ENCODE measurements at regions not wholly inside any gene's neighbourhood (a gene's known extent, or its start where the extent isn't known, plus 50 kb on each side); places are given as distances from the start of the nearest gene placed in this dataset.

DNA sequence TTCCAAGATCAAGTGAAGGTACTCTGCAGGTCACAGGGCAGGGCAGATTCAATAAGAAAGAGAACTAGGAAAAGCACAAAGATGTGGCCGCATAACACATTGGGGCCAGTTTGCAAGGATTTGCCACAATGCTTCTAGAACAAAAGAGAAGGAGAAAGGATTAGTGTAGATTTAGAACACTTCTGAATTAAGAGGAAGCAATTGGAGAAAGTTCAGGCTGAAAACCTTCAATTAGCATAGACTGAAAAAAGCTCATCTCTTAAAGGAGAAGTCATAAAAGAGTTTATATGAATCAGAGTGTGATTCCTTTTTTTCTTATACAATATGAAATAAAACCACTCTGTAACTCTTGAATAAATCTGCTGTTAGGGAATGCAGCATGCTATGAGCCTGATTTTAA is 215.6 kb upstream of the FAT1 start:
- TF ChIP-seq POLR2A (IDR thresholded peaks at IDR 0.05) = no peak
- TF ChIP-seq, protein P1, sequence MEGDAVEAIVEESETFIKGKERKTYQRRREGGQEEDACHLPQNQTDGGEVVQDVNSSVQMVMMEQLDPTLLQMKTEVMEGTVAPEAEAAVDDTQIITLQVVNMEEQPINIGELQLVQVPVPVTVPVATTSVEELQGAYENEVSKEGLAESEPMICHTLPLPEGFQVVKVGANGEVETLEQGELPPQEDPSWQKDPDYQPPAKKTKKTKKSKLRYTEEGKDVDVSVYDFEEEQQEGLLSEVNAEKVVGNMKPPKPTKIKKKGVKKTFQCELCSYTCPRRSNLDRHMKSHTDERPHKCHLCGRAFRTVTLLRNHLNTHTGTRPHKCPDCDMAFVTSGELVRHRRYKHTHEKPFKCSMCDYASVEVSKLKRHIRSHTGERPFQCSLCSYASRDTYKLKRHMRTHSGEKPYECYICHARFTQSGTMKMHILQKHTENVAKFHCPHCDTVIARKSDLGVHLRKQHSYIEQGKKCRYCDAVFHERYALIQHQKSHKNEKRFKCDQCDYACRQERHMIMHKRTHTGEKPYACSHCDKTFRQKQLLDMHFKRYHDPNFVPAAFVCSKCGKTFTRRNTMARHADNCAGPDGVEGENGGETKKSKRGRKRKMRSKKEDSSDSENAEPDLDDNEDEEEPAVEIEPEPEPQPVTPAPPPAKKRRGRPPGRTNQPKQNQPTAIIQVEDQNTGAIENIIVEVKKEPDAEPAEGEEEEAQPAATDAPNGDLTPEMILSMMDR (IDR thresholded peaks at IDR 0.05) = no peak
- Histone ChIP-seq H3K27me3 (no peaks in the 10 kb centered on the region), H3K9me3 (replicated peaks in 1 of 3) (no peaks in the 10 kb centered on the region), H3K4me1 (replicated peaks in 1 of 2) (no peaks in the 10 kb centered on the region), H3K4me3 (no peak overlapping the region), H3K27ac (no peak overlapping the region), H3K36me3 (replicated peaks in 1 of 2) (no peaks in the 10 kb centered on the region)
- WGBS, 4 donors = 91 to 96% (median 94%) methylated on average over 1 of the region's 1 CpG
- intact Hi-C loops (cut with DNase I) = no loop called here
- DNase-seq = no peak

DNA sequence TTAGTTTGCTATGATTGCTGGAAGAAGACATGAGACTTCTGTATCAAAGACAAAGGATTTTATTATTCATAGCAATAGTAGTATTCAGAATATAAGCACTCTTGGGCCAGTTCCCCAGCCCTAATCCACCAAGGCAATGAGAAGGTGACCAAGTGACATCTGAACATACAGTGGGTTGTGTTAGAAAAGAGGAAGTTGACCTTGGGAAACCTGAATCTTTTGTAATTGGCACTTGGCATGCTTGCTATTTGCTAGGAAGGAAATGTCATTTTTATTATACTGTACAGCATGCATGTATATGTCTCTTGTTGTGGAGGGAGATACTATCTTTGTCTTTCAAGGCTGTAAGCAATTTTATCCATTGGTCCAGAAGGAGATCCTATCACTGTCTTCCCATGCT is 216.1 kb upstream of the FAT1 start:
- Histone ChIP-seq H3K9me3 (replicated peaks in 1 of 3) (no peaks in the 10 kb centered on the region), H3K27ac (no peak overlapping the region), H3K4me3 (no peak overlapping the region), H3K4me1 (replicated peaks in 1 of 2) (no peaks in the 10 kb centered on the region), H3K27me3 (no peaks in the 10 kb centered on the region), H3K36me3 (replicated peaks in 1 of 2) (no peaks in the 10 kb centered on the region)
- no peak for DNase-seq
- TF ChIP-seq, protein P1 (IDR thresholded peaks at IDR 0.05) = no peak
- no peak for TF ChIP-seq POLR2A (IDR thresholded peaks at IDR 0.05)
- intact Hi-C loops (cut with DNase I) = no loop called here

DNA sequence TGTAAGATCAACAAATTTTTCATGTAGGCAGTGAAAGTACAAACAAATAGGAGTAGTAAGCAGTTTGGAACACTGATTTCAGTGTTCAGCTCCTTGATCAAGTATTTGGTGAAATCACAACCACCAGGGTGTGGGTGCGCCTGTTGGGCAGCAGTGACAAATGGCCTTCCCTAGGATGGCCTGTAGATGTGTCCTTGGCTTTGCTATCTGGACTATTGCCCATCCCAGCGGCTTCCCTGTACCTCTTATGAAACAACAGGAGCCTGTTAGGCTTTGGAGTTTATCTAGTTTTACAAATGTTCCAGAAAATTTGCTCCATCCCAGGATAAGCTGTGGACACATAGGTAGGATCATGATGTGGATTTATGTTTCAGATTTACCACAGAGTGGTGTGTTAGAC is 216.8 kb upstream of the FAT1 start:
- Histone ChIP-seq H3K4me3 (no peak overlapping the region), H3K27me3 (no peaks in the 10 kb centered on the region), H3K36me3 (replicated peaks in 1 of 2) (no peaks in the 10 kb centered on the region), H3K27ac (no peak overlapping the region), H3K4me1 (replicated peaks in 1 of 2) (no peaks in the 10 kb centered on the region), H3K9me3 (replicated peaks in 1 of 3) (no peaks in the 10 kb centered on the region)
- intact Hi-C loops (cut with DNase I) = no loop called here
- no peak for TF ChIP-seq POLR2A (IDR thresholded peaks at IDR 0.05)
- TF ChIP-seq, protein P1 (IDR thresholded peaks at IDR 0.05) = no peak
- DNase-seq = peak in 6 of 7 donors; percentile 28 to 71 (median 56)
- WGBS, 4 donors = 36 to 49% (median 39%) methylated on average over 2 of the region's 2 CpGs

DNA sequence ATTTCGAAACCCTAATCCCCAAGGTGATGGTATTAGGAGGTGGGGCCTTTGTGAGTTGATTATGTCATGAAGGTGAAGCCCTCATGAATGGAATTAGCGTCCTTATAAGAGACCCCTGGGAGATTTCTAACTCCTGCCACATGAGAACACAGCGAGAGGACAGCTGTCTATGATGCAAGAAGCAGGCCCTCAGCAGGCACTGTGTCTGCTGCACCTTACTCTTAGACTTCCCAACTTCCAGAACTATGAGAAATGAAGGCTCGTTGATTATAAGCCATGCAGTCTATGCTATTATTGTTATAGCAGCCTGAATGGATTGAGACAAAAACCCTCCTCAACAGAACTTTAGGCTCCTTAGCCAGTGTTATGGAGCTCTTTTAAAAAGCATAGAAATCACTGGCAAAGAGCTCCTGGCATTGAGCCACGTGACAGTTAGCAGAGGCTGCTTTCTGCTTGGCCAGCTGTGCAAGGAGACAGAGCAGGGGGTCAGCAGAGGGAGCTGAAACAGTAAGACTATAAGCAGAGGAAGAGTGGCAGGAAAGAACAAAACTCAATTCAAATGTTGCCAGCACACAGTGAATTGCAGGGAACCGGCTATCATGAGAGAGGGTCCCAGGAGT is 219.2 kb upstream of the FAT1 start:
- DNase-seq = peak in 1 of 7 donors; percentile 31
- 60 to 67% (median 63%) methylated on average over 6 of the region's 6 CpGs for WGBS, 4 donors
- Histone ChIP-seq H3K4me3 (no peak overlapping the region), H3K27ac (no peak overlapping the region), H3K9me3 (replicated peaks in 1 of 3) (no peaks in the 10 kb centered on the region), H3K4me1 (replicated peaks in 1 of 2) (no peaks in the 10 kb centered on the region), H3K27me3 (no peaks in the 10 kb centered on the region), H3K36me3 (replicated peaks in 1 of 2) (no peaks in the 10 kb centered on the region)
- TF ChIP-seq, protein P1 (IDR thresholded peaks at IDR 0.05) = no peak
- no peak for TF ChIP-seq POLR2A (IDR thresholded peaks at IDR 0.05)
- intact Hi-C loops (cut with DNase I) = no loop called here
